Hepatocyte (in vitro differentiated cells): ENCODE measurements at regions not wholly inside any gene's neighbourhood (a gene's known extent, or its start where the extent isn't known, plus 50 kb on each side); places are given as distances from the start of the nearest gene placed in this dataset.

Experiments used
- CTCF ChIP-seq: fragments of 200-600 bp; sonication (generic); IDR thresholded peaks from 2 replicates; pipeline ENCODE4 v1.5.1; 2016; ENCODE audit warnings: antibody characterized with exemption, mild to moderate bottlenecking; ENCODE audit not compliant: poor library complexity
- EZH2phosphoT487 ChIP-seq: fragments of 200-600 bp; sonication (generic); IDR thresholded peaks from one replicate; pipeline ENCODE4 v1.6.1; 2018; ENCODE audit warnings: antibody characterized with exemption, mild to moderate bottlenecking, low read depth, moderate library complexity; ENCODE audit not compliant: unreplicated experiment, severe bottlenecking

DNA sequence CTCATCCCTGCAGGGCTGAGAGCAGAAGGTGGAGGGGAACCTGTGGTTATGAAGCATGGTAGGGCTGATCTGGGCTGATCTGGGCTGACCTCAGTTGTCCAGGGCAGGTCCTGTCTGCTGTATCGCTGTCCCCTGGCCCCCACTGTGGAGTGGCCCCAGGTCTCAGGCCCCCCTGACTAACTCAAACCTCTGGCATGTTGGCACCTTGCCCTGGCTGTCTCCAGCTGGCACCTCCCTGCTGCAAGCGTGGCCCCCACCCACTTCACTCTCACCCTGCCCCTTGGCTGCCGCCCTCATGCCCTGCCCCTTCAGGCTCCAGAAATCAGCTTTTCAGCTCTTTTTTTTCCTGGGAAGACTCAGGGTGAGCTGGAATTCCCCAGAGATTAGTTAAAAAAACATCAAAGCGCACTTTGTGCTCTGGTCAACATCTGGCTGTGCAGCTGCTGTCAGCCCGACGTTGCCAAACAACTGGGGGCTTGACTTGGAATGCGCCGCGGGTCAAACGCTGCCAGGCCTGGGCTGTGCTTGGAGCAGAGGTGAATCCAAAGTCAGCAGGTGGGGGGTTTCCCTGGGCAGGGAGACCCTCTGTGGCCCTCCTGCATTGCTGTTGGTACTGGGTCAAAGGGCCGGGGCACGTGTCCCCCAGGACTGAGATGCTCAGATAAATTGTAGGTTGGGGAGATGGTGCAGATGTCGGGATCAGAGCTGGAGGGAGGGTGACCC is 173.8 kb upstream of the HDAC4 start:
- TF ChIP-seq EZH2phosphoT487 (no peak), CTCF (no peak)
